Activated CD8-positive, alpha-beta memory T cell treated with anti-CD3 and anti-CD28 coated beads for 4 hours (primary cell): ENCODE measurements at regions not wholly inside any gene's neighbourhood (a gene's known extent, or its start where the extent isn't known, plus 50 kb on each side); places are given as distances from the start of the nearest gene placed in this dataset.
"Not testable (repeated sequence)": the region's sequence is repeated elsewhere in the genome, so short reads cannot be mapped to it uniquely, and the experiment has no call there.

Experiments used
- DNase-seq, 2 donors: peaks; one replicate each; pipeline ENCODE4 v3.0.0-alpha.2; 2020; ENCODE audit warnings: low read depth in 2 of 2

DNA sequence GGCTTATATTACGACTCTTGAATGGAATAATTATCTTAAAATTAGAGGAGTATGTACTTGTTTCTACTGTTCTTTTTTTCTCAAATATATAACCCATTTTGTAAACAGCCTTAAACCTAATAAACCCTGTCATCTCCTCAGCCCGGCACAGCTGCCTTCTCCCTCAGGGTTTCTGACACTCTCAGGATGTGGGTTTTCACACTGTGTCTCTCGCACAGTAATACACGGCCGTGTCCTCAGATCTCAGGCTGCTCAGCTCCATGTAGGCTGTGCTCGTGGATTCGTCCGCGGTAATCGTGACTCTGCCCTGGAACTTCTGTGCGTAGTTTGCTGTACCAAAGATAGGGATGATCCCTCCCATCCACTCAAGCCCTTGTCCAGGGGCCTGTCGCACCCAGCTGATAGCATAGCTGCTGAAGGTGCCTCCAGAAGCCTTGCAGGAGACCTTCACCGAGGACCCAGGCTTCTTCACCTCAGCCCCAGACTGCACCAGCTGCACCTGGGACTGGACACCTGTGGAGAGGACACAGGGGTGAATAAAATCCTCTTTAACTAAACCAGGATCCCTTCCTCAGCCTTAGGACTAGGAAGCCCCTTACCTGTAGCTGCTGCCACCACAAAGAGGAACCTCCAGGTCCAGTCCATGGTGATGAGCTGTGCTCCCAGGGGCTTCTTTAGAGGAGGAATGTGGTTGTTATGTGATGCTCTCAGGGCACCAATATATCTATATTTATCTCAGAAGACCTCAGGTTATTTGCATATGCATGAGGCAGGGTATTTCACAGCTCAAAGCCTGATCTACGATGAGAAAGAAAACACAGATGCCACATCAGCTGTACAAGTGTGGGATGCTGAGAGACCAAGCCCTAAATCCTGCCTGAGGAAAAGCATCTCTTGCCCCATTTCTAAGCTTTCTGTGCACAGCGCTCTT lies 1235.8 kb downstream of the TMEM121 start:
- not testable (repeated sequence) for DNase-seq

DNA sequence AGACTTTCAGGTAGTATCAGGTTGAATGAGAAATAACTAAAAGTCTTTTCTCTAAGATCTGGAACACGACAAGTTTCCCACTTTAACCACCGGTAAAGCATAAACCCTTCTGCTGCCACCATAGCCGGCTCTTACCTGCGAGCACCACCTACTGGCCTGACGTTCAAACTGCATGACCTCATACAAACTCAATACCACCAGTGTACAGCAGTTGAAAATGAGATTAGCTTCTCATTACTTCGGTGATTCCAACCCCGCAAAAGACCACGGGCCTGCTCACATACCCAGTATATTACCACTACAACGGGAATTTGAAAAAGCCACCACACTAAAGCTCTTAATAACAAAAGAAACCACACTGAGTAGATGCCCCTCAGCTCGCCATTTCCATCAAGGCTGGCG lies 1238.6 kb downstream of the TMEM121 start:
- DNase-seq, result not testable (repeated sequence)

DNA sequence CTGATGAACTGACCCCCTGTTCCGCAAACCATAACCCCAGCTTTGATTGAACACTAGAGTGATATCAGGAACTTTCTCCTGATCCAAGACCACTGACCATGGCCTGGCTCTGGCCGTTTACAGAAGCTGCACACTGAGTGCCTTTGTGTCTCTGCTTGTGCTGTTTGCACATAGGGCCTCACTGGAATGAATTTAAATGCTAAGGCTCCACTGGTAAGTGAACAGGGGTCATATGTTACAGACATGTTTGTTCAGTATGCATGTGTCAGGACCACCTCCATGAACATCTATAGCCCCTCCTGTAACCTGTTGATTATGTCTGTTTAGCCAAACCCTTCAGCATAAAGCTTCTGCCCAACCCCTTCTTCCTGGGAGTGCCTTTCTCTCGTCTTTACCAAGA lies 1239.8 kb downstream of the TMEM121 start:
- no peak for DNase-seq

DNA sequence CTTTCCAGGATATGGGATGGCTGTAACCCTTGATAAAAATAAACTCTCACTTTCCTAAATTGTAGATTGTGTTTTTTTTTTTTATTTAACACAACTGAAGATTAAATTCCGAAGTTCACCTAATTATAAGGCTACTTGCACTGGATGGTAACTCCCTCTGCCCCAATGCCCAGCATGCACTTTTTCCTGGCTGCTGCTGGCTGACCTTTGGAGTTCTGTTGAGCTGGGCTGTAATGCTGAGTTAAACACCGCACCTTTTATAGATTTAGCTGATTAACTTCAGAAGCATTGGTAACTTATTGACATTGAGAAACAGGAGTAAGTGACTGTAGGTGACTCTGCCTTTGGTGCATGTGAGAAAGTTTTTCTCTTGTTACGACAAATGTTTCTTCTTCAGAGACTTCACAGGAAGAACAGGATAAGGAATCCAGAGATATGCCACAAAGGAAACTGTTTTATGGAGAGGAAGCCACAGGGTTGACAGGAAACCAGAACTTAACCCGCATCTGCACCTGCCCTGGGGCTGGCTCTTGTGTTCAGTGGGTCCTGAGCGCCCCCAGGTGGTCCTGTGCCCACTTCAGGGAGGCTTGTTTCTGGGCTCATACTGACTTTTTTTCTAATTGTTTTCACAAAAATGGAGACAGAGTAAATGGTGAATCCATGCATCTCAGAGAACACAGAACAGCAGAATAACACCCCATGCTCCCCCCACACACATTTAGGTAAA lies 1240.3 kb downstream of the TMEM121 start:
- DNase-seq, result peak; percentile 23 to 38

DNA sequence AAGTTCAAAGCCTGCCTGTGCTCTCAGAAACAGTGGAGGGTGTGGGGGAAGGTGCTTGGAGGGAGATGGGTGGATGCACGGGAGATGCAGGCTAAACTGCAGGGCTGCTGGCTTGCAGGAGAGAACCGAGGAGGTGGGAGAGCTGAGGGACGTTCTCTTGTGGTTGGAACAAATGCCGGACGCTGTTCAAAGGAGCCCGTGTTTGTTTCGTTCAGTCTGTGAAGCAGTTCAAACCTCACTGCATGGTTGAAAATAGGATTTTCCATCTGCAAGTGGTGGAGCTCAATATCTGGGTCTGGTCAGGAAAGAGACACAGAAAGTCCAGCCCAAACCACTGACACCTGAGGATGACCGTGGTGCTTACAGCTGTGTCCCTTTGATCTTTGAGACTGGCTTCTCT lies 1241.8 kb downstream of the TMEM121 start:
- not testable (repeated sequence) for DNase-seq

DNA sequence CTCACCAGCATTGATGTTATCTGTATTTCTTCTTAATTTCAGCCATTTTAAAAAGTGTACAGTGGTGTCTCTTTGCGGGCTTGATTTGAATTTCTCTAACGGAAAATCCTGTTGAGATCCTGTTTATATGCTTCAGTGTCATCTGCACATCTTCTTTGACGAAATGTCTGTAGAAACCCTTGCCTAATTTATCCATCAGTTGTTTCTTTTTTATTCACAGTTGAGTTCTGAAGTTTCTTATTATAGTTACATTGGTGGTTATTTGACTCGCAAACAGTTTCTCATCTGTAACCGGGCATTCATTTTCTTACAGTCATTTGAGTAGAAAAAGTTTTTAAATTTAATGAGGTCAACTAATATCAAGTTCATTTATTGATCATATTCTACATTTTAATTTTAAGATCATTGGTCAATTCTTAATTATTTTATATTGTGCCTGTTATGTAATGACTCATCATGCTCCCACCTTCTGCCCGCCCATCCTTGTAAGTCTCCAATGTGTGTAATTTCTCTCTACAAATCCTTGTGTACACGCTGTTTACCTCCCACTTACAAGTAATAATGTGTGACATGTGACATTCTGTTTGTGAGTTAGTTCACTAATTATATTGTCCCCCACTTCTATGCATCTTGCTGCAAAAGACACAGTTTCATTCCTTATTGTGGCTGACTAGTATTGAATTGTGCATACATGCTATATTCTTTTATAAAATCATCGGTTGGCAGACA lies 1242.8 kb downstream of the TMEM121 start:
- DNase-seq, result not testable (repeated sequence)

DNA sequence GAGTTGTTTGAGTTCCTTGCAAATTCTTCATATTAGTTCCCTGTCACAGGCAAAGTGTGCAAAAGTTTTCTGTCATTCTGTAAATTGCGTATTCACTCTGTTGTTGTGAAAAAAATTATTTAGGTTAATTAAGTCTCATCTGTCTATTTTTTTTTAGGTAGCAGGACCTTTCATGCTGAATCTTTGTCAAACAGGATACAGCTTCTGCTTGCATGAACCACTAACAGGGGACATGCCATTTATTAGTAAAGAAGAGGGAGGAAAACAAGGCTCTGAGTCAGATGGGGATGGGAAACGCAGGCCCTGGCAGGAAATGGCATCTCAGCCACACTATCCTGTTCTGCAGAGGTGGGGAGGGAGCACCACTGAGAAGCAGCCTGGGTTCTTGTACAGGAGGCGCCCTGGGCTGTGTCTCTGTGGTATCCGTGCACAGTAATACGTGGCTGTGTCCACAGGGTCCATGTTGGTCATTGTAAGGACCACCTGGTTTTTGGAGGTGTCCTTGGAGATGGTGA lies 1243.8 kb downstream of the TMEM121 start:
- DNase-seq, result not testable (repeated sequence)

DNA sequence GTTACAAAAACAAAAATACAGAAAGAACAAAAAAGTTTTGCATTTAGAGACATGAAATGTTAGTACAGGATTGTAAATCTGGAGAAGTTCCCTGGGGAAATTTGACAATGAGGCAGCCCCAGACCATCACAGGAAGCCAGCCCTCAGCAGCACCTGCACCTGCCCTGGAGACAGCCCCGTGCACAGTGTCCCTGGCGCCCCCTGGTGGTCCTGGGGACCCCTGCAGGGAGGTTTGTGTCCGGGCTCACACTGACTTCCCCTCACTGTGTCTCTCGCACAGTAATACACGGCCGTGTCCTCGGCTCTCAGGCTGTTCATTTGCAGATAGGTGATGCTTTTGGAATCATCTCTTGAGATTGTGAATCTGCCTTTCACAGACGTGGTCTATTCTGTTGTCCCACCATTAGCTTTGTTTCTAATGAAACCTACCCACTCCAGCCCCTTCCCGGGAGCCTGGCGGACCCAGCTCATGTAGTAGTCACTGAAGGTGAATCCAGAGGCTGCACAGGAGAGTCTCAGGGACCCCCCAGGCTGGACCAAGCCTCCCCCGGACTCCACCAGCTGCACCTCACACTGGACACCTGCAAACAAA lies 1248.6 kb downstream of the TMEM121 start:
- peak; percentile 53 to 59 for DNase-seq

DNA sequence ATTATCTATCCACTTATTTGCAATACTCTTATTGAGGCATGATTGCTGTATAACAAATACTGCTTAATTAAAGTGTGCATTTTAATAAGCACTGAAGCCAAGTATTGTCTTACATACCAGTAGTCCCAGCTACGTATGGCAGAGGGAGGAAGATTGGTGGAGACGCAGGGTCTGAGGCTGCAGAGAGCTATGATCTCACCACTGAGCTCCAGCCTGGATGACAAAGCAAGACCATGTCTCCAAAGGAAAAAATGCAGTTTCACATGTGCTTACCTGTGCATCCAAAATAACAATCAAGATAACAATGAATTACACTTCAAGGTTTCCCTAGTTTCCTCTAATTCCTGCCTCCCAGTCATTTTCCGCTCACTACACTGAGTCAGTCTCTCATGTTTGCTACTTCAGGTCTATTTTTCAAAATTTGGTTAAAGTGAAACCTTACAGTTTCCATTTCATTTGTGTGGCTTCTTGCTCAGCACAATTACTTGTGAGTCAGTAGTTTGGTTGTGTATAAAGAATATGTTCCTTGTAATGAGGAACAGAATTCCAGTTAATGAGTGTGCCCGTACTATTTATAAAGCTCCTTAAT lies 1250.1 kb downstream of the TMEM121 start:
- DNase-seq, result no peak

DNA sequence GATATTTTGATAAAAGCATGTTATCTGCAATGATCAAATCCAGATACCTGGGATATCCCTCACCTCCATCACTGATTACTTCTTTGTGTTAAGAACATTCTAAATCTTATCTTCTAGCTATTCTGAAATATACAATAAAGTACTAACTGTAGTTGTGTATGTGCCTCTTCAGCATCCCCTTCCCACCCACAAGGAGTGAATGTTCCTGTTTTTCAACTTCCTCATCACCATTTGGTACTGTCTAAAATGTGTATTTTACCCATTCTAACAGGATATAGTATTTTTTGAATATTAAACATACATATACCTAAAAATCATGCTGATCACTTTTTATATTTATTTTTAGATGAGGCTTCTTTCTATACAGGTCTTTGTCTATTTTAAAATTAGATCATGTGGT lies 1252.6 kb downstream of the TMEM121 start:
- no peak for DNase-seq

DNA sequence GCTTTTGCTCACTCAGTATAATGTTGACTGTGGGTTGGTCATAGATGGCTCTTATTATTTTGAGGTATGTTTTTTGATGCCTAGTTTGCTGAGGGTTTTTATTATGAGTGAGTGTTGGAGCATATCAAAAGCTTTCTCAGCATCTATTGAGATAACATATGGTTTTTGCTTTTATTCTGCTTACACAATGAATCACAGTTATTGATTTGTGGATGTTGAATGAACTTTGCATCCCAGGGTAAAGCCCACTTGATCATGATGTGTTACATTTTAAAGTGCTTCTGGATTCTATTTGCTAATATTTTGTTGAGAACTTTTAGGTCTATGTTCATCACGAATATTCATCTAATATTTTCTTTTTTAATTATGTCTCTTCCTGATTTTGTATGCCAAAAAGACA lies 1260.3 kb downstream of the TMEM121 start:
- no peak for DNase-seq

DNA sequence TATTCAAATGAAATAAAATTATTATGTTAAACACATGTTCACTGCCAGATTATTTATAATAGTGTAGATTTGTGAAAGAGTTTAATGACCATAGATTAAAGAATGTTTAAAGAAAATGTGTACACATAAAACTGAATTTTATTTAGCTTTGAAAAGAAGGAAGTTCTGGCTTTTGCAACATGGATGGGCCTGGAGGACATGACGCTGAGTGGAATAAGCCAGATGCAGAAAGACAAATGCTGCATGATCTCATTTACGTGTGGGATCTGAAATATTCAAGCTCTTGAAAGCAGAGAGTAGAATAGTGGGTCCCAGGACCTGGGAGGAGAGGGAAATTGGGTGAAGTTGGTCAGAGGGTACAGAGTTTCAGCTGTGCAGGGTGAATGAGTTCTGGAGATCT lies 1261.2 kb downstream of the TMEM121 start:
- DNase-seq, result no peak

DNA sequence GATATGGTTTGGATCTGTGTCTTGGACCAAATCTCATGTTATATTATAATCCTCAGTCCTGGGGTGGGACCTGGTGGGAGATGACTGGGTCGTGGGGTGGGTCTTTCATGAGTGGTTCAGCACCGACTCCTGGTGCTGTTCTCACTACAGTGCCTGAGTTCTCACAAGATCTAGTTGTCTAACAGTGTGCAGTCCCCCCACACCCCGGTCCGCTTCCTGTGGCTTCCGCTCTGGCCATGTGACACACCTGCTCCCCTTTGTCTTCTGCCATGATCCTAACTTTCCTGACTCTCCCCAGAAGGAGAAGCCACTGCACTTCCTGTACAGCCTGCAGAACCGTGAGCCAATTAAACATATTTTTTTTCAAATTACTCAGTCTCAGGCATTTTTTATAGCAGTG lies 1262.2 kb downstream of the TMEM121 start:
- DNase-seq, result no peak

DNA sequence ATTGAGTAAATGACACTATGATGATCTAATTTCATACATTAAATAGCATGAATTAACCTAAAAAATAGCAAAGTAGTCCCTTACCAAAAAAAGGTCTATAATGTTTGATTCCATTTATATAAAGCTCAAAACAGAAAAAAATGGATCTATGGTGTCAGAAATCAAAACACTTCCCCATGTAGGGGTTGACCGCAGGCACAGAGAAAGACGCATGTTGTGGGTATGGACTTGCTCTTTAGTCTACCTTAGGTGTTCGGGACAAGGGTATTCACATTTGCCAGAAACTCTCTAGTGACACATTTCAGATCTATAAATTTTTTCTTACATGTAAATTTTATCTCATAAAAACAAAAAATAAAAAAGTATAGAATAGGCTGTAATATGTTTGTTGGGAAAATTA lies 1262.9 kb downstream of the TMEM121 start:
- DNase-seq, result no peak

DNA sequence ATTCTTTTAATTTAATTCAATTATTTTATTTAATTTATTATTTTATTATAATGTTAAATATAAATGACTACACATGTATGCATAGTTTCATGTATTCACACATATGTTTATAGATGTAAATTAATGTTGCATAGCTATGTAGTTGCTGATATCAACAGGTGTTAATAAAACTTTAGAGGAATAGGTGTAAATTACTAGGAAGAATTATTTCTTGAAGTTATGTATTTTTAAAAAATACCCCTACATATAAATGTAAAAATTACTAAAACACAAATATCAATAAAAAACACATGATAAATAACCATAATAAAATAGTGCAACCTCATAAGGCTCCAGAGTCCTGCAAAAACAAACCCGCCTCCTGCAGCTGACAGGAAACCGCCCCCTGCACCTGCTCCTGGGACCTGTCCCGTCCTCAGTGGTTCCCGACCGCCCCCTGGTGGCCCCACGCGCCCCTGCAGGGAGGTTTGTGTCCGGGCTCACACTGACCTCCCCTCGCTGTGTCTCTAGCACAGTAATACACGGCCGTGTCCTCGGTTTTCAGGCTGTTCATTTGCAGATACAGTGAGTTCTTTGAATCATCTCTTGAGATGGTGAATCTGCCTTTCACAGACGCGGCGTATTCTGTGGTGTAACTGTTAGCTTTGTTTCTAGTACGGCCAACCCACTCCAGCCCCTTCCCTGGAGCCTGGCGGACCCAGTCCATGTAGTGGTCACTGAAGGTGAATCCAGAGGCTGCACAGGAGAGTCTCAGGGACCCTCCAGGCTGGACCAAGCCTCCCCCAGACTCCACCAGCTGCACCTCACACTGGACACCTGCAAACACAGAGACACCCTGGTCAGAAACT lies 1264.0 kb downstream of the TMEM121 start:
- peak; percentile 44 to 51 for DNase-seq

DNA sequence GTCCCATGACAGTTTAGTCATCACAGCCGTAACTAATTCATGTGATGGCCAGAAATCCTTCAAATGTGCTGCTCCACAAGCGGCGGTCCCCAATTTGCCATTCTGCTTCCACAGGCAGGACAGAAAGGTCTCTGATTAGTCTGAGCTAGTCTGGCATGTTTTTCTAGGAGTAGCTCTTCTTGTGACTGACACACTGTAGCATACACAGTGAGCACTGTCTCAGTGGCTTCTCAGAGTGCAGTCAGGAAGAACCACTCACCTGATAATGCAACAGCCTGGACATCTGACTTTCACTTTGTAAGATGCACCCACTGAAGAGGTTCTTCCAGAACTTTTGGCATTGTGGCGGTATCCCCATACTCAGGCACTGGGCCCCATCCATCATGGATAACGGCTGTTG lies 1266.2 kb downstream of the TMEM121 start:
- no peak for DNase-seq

DNA sequence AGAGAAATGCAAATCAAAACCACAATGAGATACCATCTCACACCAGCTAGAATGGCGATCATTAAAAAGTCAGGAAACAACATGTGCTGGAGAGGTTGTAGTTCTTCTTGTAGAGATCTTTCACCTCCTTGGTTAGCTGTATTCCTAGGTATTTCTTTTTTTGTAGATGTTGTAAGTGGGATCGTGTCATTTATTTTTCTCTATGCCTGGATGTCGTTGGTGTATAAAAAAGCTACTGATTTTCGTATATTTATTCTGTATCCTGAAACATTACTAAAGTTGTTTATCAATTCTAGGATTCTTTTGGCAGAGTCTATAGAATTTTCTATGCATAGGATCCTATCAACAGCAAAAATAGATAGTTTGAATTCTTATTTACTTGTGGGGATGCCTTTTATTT lies 1271.8 kb downstream of the TMEM121 start:
- DNase-seq, result not testable (repeated sequence)

DNA sequence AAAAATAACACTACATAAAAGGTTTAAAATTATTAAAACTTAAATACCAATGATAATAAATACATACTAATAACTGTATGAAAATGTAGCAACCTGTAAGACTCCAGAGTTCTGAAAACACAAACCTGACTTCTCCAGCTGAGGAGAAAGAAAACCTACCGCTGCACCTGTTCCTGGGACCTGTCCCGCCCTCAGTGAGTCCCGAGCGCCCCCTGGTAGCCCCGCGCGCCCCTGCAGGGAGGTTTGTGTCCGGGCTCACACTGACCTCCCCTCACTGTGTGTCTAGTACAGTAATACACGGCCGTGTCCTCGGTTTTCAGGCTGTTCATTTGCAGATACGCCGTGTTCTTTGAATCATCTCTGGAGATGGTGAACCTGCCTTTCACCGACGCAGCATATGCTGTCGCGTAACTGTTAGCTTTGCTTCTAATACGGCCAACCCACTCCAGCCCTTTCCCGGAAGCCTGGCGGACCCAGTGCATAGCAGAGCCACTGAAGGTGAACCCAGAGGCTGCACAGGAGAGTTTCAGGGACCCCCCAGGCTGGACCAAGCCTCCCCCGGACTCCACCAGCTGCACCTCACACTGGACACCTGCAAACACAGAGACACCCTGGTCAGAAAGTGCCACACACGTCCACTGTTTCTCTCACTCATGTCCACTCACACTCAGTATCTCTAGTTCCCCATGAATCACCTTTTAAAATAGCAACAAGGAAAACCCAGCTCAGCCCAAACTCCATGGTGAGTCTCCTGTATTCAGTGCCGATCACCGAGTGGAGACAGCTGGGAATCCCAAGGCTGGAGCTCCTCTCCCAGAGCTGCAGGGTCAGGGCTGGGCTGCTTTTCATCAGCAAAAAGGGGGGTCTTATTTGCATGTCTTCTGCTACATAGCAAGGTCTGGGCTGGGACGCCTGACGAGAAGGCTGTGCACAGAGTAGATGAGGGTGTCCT lies 1276.3 kb downstream of the TMEM121 start:
- no peak for DNase-seq

DNA sequence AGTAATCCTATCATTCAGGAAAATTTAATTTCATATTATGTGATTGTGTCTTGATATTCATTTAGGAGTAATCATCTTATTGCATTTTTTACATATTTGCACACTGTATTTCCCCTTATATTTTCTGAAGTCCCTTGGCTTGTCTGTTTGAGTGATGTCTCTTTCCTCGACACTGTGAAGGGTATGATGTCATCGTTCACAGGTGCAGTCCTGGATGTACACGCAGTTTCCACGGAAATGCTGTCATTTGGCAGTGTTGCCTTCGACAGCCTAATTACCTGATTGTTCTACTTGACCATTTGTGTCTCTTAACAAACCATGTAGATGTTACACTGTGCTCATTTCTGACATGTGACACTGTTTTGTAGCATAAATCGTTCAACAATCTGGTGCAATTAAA lies 1277.0 kb downstream of the TMEM121 start:
- no peak for DNase-seq
